ENCODE measurements at regions not wholly inside any gene's neighbourhood (a gene's known extent, or its start where the extent isn't known, plus 50 kb on each side); places are given as distances from the start of the nearest gene placed in this dataset.

DNA sequence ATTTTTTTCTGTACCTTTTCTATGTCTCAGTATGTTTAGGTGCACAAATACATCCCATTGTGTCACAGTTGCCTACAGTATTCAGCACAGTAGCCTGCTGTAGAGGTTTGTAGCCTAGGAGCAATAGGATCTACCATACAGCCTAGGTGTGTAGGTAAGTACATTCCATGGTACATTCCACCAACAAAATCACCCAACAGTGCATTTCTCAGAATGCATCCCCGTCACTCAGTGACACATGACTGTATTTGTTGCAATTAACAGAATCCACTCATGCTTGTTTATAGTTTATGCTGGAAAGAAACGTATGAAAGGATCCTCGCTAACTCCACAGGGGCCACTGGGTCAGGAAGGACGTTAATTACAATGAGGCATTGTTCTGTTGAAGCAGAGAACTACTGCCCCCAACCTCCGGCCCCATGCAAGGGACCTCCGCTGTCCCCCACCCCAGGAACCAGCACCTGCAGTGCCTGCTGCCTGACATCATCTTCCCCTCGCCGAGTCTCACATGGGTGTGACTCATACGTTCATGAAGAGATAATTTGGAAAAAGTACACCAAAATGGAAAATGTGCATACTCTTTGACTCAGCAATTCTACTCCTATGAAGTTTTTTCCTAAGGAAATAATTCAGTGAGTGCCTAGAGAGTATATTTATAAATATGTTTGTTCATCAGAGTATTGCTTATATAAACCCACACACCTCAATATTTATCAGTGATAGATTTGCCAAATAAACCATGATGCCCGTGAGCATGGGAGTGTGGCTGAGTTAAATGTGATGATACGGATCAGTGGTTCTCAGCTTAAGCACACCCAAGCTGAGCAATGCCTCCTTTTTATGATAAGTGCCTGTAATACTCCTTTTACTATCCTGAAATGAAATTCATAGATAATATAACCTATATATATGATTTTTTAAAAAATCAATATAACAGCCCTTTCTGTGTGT lies 156.4 kb upstream of the ECI2 start:
- TF ChIP-seq EZH2phosphoT487 (IDR thresholded peaks at IDR 0.05; ENCODE audit: unreplicated experiment) (no peak), JUNB (IDR thresholded peaks at IDR 0.05; ENCODE audit: unreplicated experiment) (no peak), ZNF114 (CRISPR knock-in tag; IDR thresholded peaks at IDR 0.05) (no peak), EZH2 (IDR thresholded peaks at IDR 0.05; ENCODE audit: low read depth, unreplicated experiment) (no peak), POLR2AphosphoS5 (IDR thresholded peaks at IDR 0.05; ENCODE audit: low read depth) (no peak), CREB1 (CRISPR knock-in tag; IDR thresholded peaks at IDR 0.05; ENCODE audit: low read depth) (no peak)
- TF ChIP-seq, protein P1, sequence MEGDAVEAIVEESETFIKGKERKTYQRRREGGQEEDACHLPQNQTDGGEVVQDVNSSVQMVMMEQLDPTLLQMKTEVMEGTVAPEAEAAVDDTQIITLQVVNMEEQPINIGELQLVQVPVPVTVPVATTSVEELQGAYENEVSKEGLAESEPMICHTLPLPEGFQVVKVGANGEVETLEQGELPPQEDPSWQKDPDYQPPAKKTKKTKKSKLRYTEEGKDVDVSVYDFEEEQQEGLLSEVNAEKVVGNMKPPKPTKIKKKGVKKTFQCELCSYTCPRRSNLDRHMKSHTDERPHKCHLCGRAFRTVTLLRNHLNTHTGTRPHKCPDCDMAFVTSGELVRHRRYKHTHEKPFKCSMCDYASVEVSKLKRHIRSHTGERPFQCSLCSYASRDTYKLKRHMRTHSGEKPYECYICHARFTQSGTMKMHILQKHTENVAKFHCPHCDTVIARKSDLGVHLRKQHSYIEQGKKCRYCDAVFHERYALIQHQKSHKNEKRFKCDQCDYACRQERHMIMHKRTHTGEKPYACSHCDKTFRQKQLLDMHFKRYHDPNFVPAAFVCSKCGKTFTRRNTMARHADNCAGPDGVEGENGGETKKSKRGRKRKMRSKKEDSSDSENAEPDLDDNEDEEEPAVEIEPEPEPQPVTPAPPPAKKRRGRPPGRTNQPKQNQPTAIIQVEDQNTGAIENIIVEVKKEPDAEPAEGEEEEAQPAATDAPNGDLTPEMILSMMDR (conservative IDR thresholded peaks at IDR 0.05; ENCODE audit: low read depth in 2 of 2) = no peak

All from GM23338 (cell line).